SH-SY5Y (cell line): ENCODE measurements at regions not wholly inside any gene's neighbourhood (a gene's known extent, or its start where the extent isn't known, plus 50 kb on each side); places are given as distances from the start of the nearest gene placed in this dataset.

Experiments
- GATA2 ChIP-seq: IDR thresholded peaks from 2 replicates; pipeline ENCODE4 v1.6.1; 2011; ENCODE audit warnings: mild to moderate bottlenecking, low read depth, low read length
- GATA3 ChIP-seq: IDR thresholded peaks from 2 replicates; pipeline ENCODE4 v1.6.1; 2011; ENCODE audit warnings: low read depth, mild to moderate bottlenecking, low read length, moderate library complexity

DNA sequence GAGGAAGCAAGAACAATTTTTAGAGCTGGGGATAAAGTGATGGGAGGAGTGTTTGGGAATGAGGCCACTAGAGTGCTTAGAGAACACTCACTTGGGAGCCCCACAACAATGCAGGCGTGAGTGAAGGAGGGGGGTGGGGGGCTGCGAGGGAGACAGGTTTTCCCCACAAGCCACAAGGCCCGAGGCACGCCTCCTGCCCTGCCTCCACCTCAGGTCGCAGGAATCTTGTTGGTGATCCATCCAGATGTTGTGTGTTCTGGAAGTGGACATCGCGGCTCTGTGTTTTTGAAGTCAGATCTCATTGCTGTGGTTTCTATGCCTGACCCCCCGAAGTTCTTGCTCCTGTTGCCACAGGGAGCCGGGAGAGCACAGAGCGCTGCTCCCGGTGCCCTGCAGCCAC is 178.0 kb upstream of the BMPER start:
- TF ChIP-seq GATA3 (no peak), GATA2 (no peak)
